NB4 (cell line): ENCODE measurements at regions not wholly inside any gene's neighbourhood (a gene's known extent, or its start where the extent isn't known, plus 50 kb on each side); places are given as distances from the start of the nearest gene placed in this dataset.

ENCODE experiments used
- MYC ChIP-seq: IDR thresholded peaks from 2 replicates; pipeline ENCODE4 v1.6.1; 2011; ENCODE audit warnings: low read depth, low read length
- POLR2A ChIP-seq: IDR thresholded peaks from 2 replicates; pipeline ENCODE4 v1.6.1; 2011; ENCODE audit warnings: mild to moderate bottlenecking; ENCODE audit not compliant: insufficient read length; ENCODE audit errors: extremely low read depth
- TF ChIP-seq, protein P1 (sequence below): IDR thresholded peaks from one replicate; pipeline ENCODE4 v1.5.1; 2012; ENCODE audit warnings: low read depth, low read length
- TF ChIP-seq, protein P2 (sequence below): IDR thresholded peaks from 2 replicates; pipeline ENCODE4 v1.6.1; 2011; ENCODE audit warnings: low read depth, low read length

DNA sequence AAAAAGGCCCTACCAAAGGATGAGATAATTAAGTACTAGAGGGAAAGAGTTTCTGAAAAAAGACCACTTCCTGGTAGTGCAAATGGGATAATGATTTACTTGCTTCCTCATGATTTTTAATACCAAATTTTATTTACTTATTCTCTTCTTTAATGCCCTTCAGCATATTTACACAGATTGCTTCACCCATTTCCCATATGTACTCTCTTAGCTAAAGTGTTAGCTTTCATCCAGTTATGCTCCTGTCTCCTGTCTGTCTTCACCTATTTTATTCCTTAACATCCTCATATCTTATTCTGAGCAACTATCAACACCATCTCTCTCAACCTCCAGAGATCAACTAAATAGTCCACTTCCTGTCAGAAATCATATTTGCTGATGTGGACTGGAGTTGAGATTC lies 183.2 kb upstream of the HS3ST1 start:
- TF ChIP-seq, protein P1, sequence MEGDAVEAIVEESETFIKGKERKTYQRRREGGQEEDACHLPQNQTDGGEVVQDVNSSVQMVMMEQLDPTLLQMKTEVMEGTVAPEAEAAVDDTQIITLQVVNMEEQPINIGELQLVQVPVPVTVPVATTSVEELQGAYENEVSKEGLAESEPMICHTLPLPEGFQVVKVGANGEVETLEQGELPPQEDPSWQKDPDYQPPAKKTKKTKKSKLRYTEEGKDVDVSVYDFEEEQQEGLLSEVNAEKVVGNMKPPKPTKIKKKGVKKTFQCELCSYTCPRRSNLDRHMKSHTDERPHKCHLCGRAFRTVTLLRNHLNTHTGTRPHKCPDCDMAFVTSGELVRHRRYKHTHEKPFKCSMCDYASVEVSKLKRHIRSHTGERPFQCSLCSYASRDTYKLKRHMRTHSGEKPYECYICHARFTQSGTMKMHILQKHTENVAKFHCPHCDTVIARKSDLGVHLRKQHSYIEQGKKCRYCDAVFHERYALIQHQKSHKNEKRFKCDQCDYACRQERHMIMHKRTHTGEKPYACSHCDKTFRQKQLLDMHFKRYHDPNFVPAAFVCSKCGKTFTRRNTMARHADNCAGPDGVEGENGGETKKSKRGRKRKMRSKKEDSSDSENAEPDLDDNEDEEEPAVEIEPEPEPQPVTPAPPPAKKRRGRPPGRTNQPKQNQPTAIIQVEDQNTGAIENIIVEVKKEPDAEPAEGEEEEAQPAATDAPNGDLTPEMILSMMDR = no peak
- TF ChIP-seq POLR2A (no peak), MYC (no peak)
- TF ChIP-seq, protein P2, sequence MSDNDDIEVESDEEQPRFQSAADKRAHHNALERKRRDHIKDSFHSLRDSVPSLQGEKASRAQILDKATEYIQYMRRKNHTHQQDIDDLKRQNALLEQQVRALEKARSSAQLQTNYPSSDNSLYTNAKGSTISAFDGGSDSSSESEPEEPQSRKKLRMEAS = no peak
